GM03348 (cell line): ENCODE measurements at regions not wholly inside any gene's neighbourhood (a gene's known extent, or its start where the extent isn't known, plus 50 kb on each side); places are given as distances from the start of the nearest gene placed in this dataset.

Source experiments
- DNase-seq: peaks from one replicate; pipeline ENCODE4 v3.0.0; 2012; ENCODE audit warnings: low spot score

DNA sequence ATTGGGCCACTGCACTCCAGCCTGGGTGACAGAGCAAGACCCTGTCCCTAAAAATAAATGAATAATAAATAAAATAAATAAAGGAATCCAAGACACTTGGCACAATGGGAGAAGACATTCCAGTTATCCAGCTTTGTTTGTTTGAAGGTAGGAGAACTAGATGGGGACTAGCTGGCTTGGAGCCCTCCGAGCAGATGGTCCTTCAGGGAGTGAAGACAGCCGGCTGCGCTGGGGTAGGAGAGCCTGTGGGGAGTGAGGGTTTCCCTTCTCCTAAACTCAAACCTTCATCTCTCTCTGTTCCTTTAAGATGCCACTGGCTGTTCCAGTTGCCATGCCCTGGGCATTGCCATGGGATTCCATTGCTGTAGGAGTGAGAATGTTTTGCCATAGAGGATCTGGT is 120.6 kb downstream of the NAV1 start:
- DNase-seq, result no peak

DNA sequence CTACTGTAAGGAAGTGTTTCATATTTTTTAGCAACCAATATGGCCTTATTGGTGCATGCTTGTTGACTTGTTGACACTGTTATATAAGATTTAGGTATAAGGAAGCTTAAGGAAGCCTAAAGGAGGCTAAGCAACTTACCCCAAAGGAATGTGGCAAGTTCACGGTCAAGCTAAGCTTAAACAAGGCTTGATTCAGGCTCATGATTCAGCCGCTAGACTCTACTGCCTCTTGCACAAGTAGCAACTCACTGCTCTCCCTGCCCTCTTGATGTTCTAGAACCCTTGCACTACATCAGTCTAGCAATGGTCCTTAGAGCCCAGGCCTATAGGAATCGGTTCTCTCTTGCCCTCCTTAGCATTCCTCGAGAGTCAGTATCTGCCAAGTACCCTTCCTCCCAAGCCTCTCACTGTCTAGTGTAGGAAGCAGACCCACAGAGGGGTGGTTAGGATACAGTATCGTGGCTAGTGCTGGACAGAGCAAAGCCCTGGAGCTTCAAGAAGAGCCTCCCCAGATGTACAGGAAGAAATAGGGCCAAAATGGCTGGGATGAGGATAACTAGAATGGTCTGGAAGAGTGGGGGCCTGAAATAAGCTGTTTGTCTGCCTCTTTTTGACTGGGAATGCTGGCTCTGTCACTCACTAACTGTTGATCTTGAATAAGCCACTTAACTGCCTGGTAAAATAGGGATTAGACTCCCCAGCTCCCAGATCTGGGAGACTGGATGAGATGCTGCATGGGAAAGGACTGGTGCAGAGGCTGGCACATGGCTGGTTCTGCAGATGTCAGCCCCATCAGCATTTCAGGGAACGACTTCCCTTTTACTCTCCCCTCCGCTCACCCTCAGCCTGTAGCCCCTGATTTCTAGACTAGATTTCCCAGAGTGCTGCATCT is 122.2 kb downstream of the NAV1 start:
- DNase-seq, result no peak

GRCh38 chr1:201661823-201662359 is 123.0 kb downstream of the NAV1 start:
- no peak for DNase-seq

DNA sequence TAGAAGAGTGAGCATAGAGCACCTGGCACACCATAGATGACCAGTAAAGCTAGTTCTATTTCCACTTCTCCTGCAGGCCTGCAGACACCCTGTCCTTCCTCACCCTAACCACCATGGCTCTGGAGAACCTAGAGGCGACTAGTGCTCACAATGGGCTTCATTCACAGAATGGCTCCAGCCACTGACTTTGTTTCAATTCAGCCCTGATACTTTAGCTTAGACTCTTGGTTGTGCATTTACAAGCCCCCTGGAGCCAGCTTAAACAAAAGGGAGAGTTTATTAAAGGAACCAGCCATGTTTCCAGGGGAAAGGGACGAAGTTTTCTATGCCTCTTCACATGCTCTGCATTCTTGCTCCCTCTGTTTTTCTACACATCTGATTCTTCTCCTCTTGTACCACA is 123.7 kb downstream of the NAV1 start:
- DNase-seq, result no peak

DNA sequence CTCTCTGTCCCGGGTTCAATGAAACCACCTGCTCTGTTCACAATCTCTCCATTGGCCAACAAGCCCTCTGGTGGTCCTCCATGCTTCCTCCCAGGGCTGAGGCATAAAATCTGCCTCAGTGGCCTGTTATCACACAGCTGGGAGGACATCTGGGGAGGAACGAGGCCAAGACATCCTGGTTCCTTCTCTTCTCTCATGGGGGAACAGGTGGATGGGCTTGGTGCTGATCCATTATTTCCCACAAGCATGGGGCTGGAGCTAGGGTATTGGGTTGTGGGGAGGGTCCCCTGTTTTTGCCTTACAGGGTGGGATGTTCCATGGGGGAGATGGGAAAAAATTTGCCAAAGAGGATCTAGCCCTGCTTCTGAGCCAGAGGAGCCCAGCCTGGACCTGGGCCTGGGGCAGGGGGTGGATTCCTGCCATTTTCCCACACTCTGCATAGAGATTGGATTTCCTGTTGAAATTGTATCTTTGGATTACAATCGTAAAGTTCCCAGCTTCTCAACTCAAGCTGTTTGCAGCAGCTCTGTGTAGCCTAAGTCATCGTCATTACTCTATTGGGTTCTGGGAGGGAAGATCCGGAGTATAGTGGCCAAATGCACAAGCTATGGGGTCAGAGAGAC is 124.7 kb downstream of the NAV1 start:
- no peak for DNase-seq

DNA sequence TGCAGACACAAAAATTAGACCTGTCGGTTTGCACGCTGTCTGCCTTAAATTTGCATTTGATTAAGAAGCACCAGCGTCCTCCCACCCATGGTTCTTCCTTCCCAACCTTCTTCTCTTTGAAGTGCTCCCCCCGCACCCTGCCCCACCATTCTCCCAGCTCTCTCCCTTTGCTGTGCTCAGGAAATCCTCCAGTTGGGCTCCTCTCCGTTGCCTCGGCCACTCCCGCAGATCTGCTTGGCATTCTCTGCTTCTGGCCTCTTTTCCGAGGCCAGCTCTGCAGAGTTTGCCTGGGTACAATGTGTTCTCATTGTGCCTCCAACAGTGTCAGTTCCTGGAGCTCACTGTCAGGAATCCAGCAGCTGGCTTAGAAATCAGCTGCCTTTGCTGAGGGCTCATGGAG is 126.1 kb downstream of the NAV1 start:
- DNase-seq, result no peak

DNA sequence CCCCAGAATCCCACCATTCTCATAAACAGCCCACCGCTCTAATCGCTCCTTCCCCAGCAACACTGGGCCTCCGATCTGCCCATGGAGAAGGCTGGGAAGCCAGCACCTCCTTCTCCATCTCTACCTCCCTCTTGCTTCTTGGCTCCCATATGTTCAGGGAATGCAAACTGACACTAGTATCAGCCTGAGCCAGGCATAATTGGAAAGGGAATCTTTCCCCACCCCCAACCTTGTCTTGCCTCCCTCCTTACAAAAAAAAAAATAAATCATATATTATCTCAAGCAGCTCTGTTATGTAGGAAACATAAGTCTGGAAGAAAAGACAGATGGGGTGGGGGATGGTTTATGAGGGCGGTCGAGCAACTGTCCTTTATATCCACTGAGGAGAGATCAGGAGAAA is 127.2 kb downstream of the NAV1 start:
- no peak for DNase-seq

GRCh38 chr1:201666645-201667044 is 127.7 kb downstream of the NAV1 start:
- no peak for DNase-seq

- no peak for DNase-seq
Measured at GRCh38 chr1:201667479-201667878, 128.6 kb downstream of the NAV1 start.

GRCh38 chr1:201670517-201670916 is 131.6 kb downstream of the NAV1 start:
- DNase-seq, result no peak

DNA sequence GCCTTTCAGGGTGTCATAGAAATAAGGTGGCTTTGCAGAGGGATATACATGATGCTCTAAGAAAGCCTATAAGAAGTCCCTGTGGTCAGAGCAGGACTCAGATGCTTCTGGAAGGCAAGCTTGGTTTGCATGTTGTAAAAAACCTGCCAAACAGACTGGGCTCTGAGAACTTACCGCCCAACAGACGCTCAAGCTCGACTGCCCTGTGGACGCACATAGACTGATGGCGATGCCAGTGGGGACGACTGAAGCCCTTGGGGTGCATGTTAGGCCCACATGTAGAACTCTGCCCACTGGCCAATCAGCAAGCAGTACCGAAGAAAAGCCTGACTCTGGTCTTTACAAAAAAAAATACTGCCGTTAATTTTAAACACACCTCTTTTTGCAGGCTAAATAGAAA is 133.8 kb downstream of the NAV1 start:
- DNase-seq, result no peak

GRCh38 chr1:201673093-201673492 is 134.2 kb downstream of the NAV1 start:
- no peak for DNase-seq

GRCh38 chr1:201673915-201674314 is 135.0 kb downstream of the NAV1 start:
- no peak for DNase-seq

GRCh38 chr1:201675143-201675542 is 136.2 kb downstream of the NAV1 start:
- no peak for DNase-seq

DNA sequence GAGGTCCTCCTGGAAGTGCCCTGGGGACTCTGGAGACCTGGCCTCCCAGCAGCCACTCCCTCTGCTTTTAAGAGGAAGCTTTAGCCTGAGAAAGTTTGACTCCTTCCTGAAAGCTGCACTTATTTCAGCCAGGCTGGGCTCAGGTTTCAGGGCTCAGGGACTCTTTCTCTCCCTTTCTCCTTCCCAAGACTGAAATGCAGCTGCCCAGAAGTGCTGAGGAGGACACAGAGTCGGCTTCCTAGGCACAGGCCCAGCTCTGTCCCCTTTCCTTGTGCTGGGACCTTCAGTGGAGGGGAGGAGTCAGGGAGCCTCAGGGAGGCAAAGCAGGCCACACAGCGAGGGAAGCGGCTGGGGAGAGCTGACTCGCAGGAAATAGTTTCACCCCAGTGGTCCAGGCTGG is 137.3 kb downstream of the NAV1 start:
- peak; percentile 56 for DNase-seq

DNA sequence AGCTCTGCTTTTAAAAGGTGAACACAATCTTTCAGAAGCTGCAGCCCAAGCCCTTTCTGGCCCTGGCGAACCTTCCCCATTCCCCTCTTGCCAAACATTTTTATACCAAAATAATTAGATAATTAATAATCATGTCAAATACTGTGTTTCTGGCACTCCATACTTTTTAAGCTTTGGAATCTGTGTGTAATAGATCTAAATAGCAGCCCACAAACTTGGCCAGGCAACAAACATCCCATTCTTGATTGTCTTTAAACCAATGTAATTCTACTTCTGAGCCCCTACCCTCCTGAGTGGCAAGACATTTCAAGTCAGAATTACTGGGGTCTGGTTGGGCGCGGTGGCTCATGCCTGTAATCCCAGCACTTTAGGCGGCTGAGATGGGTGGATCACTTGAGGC is 137.7 kb downstream of the NAV1 start:
- no peak for DNase-seq

- DNase-seq, result peak; percentile 52
Measured at GRCh38 chr1:201678264-201679101, 139.6 kb downstream of the NAV1 start.

GRCh38 chr1:201681375-201681774 is 142.4 kb downstream of the NAV1 start:
- DNase-seq, result no peak

DNA sequence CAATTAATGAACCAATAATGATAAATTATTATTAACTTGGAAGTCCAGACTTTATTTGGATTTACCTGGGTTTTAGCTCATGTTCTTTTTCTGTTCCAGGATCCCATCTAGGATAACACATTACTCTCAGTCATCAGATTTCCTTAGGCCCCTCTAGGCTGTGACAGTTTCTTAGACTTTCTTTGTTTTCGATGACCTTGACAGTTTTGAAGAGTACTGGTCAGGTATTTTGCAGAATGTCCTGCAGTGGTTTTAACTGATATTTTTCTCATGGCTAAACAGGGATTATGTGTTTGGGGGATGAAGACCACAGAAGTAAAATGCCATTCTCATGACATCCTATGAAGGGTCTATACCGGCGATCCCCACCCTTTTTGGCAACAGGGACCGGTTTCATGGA is 144.0 kb downstream of the NAV1 start:
- DNase-seq, result no peak

- no peak for DNase-seq
Measured at GRCh38 chr1:201683397-201683796, 144.5 kb downstream of the NAV1 start.

GRCh38 chr1:201685485-201685884 is 143.5 kb upstream of the IPO9 start:
- no peak for DNase-seq

DNA sequence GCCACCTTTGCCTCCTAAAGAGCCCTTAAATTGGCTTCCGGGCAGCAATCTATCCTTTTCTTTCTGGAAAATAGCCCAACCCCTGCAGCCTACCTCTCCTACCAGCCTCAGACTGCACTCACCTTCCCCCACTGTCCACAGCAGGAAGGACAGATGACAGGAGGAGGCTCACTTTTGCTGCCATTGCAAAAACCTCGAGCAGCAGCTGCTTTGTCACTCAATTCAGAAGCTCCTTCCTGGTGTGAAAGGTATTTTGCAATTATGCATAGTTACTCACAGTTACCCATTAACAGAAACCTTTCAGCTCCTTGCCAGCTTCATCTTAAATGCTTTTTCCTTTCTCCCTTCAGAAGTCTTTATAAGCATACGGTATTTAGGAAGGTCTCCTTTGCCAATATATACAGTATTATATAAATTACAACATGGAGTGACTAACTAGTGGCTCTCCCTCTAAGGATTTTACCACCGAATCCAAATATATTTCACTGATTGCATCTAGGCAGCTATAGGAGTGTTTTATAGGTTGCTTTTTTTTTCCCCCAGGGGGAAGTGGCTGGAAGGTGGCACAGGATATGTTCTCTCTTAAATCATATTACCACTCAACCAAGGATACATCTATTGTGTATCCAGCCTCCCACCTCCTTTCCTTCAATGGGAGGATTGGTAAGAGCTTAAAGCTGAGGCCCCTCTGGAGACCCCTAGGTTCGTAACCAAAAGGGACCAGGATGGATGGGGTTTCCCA is 142.1 kb upstream of the IPO9 start:
- DNase-seq, result no peak
